ENCODE measurements at regions not wholly inside any gene's neighbourhood (a gene's known extent, or its start where the extent isn't known, plus 50 kb on each side); places are given as distances from the start of the nearest gene placed in this dataset.

GRCh38 chr4:189178125-189178746 lies 762.4 kb upstream of the FRG1 start:
- H3K27me3 ChIP-seq (replicated peaks in 1 of 2; ENCODE audit: control insufficient read depth in 2 of 2, extremely low read depth in 1 of 2, insufficient read depth in 2 of 2, low read length in 1 of 2): no peaks in the 10 kb centered on the region
- ChIA-PET CTCF (no interaction called here), POLR2A (no interaction called here)
- Mint-ChIP-seq H3K9me3 (peaks cover 5 to 15% (median 11%) of the 10 kb centered on the region in 3 donors), H3K27me3 (no peaks in the 10 kb centered on the region), H3K36me3 (no peaks in the 10 kb centered on the region), H3K27ac (no peak overlapping the region), H3K4me3 (no peak overlapping the region), H3K4me1 (no peaks in the 10 kb centered on the region)
- H3K36me3 ChIP-seq (ENCODE audit: control insufficient read depth in 2 of 2, extremely low read depth in 1 of 2, insufficient read depth in 1 of 2, low read length in 1 of 2): no peaks in the 10 kb centered on the region
- no peak for DNase-seq
- H3K9me3 ChIP-seq: no peaks in the 10 kb centered on the region
- no peaks in the 10 kb centered on the region for H3K4me1 ChIP-seq (ENCODE audit: control insufficient read depth in 1 of 2, extremely low read depth in 1 of 2, insufficient read depth in 2 of 2, low read length in 2 of 2)
- H3K27ac ChIP-seq (ENCODE audit: low read length): no peak overlapping the region
- WGBS (ENCODE audit: insufficient coverage): 73% methylated on average over 2 of the region's 3 CpGs
- no peak overlapping the region for H3K4me3 ChIP-seq (ENCODE audit: control insufficient read depth in 1 of 2, extremely low read depth in 1 of 2, low read length in 1 of 2)
- no peak for ATAC-seq (replicated peaks in 1 of 4)

- H3K4me3 ChIP-seq (ENCODE audit: control insufficient read depth in 1 of 2, extremely low read depth in 1 of 2, low read length in 1 of 2): no peak overlapping the region
- H3K36me3 Mint-ChIP-seq: no peaks in the 10 kb centered on the region
- no peaks in the 10 kb centered on the region for H3K27me3 Mint-ChIP-seq
- no peaks in the 10 kb centered on the region for H3K4me1 ChIP-seq (ENCODE audit: control insufficient read depth in 1 of 2, extremely low read depth in 1 of 2, insufficient read depth in 2 of 2, low read length in 2 of 2)
- ATAC-seq (replicated peaks in 1 of 4) (no peak), DNase-seq (no peak)
- no peaks in the 10 kb centered on the region for H3K36me3 ChIP-seq (ENCODE audit: control insufficient read depth in 2 of 2, extremely low read depth in 1 of 2, insufficient read depth in 1 of 2, low read length in 1 of 2)
- POLR2A ChIA-PET: no interaction called here
- WGBS (ENCODE audit: insufficient coverage): 0% methylated on average over 1 of the region's 7 CpGs
- H3K27ac ChIP-seq (ENCODE audit: low read length): no peak overlapping the region
- no peaks in the 10 kb centered on the region for H3K27me3 ChIP-seq (replicated peaks in 1 of 2; ENCODE audit: control insufficient read depth in 2 of 2, extremely low read depth in 1 of 2, insufficient read depth in 2 of 2, low read length in 1 of 2)
- H3K9me3 Mint-ChIP-seq: peaks cover 8 to 26% (median 25%) of the 10 kb centered on the region in 3 donors
- no peak overlapping the region for H3K4me3 Mint-ChIP-seq
- no peaks in the 10 kb centered on the region for H3K4me1 Mint-ChIP-seq
- H3K9me3 ChIP-seq: no peaks in the 10 kb centered on the region
- no peak overlapping the region for H3K27ac Mint-ChIP-seq
- CTCF ChIA-PET: no interaction called here
These were observed 754.8 kb upstream of the FRG1 start for GRCh38 chr4:189185810-189186432.

- Histone ChIP-seq H3K4me1 (ENCODE audit: control insufficient read depth in 1 of 2, extremely low read depth in 1 of 2, insufficient read depth in 2 of 2, low read length in 2 of 2) (no peaks in the 10 kb centered on the region), H3K36me3 (ENCODE audit: control insufficient read depth in 2 of 2, extremely low read depth in 1 of 2, insufficient read depth in 1 of 2, low read length in 1 of 2) (no peaks in the 10 kb centered on the region), H3K4me3 (ENCODE audit: control insufficient read depth in 1 of 2, extremely low read depth in 1 of 2, low read length in 1 of 2) (no peak overlapping the region), H3K27ac (ENCODE audit: low read length) (no peak overlapping the region), H3K9me3 (no peaks in the 10 kb centered on the region), H3K27me3 (replicated peaks in 1 of 2; ENCODE audit: control insufficient read depth in 2 of 2, extremely low read depth in 1 of 2, insufficient read depth in 2 of 2, low read length in 1 of 2) (no peaks in the 10 kb centered on the region)
- no peak for DNase-seq
- no peaks in the 10 kb centered on the region for H3K27me3 Mint-ChIP-seq
- H3K9me3 Mint-ChIP-seq: peaks cover 16 to 37% (median 31%) of the 10 kb centered on the region in 3 donors
- H3K36me3 Mint-ChIP-seq: no peaks in the 10 kb centered on the region
- ChIA-PET CTCF (no interaction called here), POLR2A (no interaction called here)
- WGBS (ENCODE audit: insufficient coverage): no CpG with 5 or more reads among the region's 2 CpGs
- no peak for ATAC-seq (replicated peaks in 1 of 4)
- no peaks in the 10 kb centered on the region for H3K4me1 Mint-ChIP-seq
- H3K4me3 Mint-ChIP-seq: no peak overlapping the region
- no peak overlapping the region for H3K27ac Mint-ChIP-seq
These were observed 753.1 kb upstream of the FRG1 start for GRCh38 chr4:189187531-189188052.

- 88% methylated on average over 6 of the region's 10 CpGs for WGBS (ENCODE audit: insufficient coverage)
- no peak for ATAC-seq (replicated peaks in 1 of 4)
- no peak for DNase-seq
- Mint-ChIP-seq H3K27me3 (no peaks in the 10 kb centered on the region), H3K4me1 (peaks cover 4 to 15% (median 4%) of the 10 kb centered on the region in 3 donors), H3K9me3 (peaks cover 0 to 10% (median 8%) of the 10 kb centered on the region in 3 donors), H3K36me3 (no peaks in the 10 kb centered on the region), H3K4me3 (no peak overlapping the region), H3K27ac (no peak overlapping the region)
- Histone ChIP-seq H3K36me3 (ENCODE audit: control insufficient read depth in 2 of 2, extremely low read depth in 1 of 2, insufficient read depth in 1 of 2, low read length in 1 of 2) (no peaks in the 10 kb centered on the region), H3K27ac (ENCODE audit: low read length) (no peak overlapping the region), H3K9me3 (no peaks in the 10 kb centered on the region), H3K4me1 (ENCODE audit: control insufficient read depth in 1 of 2, extremely low read depth in 1 of 2, insufficient read depth in 2 of 2, low read length in 2 of 2) (no peaks in the 10 kb centered on the region), H3K4me3 (ENCODE audit: control insufficient read depth in 1 of 2, extremely low read depth in 1 of 2, low read length in 1 of 2) (no peak overlapping the region), H3K27me3 (replicated peaks in 1 of 2; ENCODE audit: control insufficient read depth in 2 of 2, extremely low read depth in 1 of 2, insufficient read depth in 2 of 2, low read length in 1 of 2) (peaks cover 0 to 2% of the 10 kb centered on the region in 2 experiments)
- POLR2A ChIA-PET: no interaction called here
- CTCF ChIA-PET: no interaction called here
These were observed 742.0 kb upstream of the FRG1 start for GRCh38 chr4:189198624-189199023.

- no peaks in the 10 kb centered on the region for H3K4me1 ChIP-seq (ENCODE audit: control insufficient read depth in 1 of 2, extremely low read depth in 1 of 2, insufficient read depth in 2 of 2, low read length in 2 of 2)
- peaks cover 0 to 7% (median 4%) of the 10 kb centered on the region in 3 donors for H3K9me3 Mint-ChIP-seq
- H3K4me3 Mint-ChIP-seq: no peak overlapping the region
- DNase-seq (no peak), ATAC-seq (replicated peaks in 1 of 4) (no peak)
- H3K27ac ChIP-seq (ENCODE audit: low read length): no peak overlapping the region
- WGBS (ENCODE audit: insufficient coverage): 80% methylated on average over 1 of the region's 7 CpGs
- no peak overlapping the region for H3K4me3 ChIP-seq (ENCODE audit: control insufficient read depth in 1 of 2, extremely low read depth in 1 of 2, low read length in 1 of 2)
- ChIA-PET POLR2A (no interaction called here), CTCF (no interaction called here)
- H3K4me1 Mint-ChIP-seq: peaks cover 4 to 15% (median 4%) of the 10 kb centered on the region in 3 donors
- H3K9me3 ChIP-seq: no peaks in the 10 kb centered on the region
- no peaks in the 10 kb centered on the region for H3K36me3 Mint-ChIP-seq
- no peak overlapping the region for H3K27ac Mint-ChIP-seq
- no peaks in the 10 kb centered on the region for H3K36me3 ChIP-seq (ENCODE audit: control insufficient read depth in 2 of 2, extremely low read depth in 1 of 2, insufficient read depth in 1 of 2, low read length in 1 of 2)
- H3K27me3 Mint-ChIP-seq: no peaks in the 10 kb centered on the region
- peaks cover 0 to 2% of the 10 kb centered on the region in 2 experiments for H3K27me3 ChIP-seq (replicated peaks in 1 of 2; ENCODE audit: control insufficient read depth in 2 of 2, extremely low read depth in 1 of 2, insufficient read depth in 2 of 2, low read length in 1 of 2)
These were observed 740.3 kb upstream of the FRG1 start for GRCh38 chr4:189200353-189200752.

GRCh38 chr4:189202182-189202868 lies 738.3 kb upstream of the FRG1 start:
- H3K4me1 Mint-ChIP-seq: peaks cover 4 to 15% (median 4%) of the 10 kb centered on the region in 3 donors
- H3K27me3 Mint-ChIP-seq: no peaks in the 10 kb centered on the region
- CTCF ChIA-PET: interaction anchor here in 1 of 2 donors (0.8 kb wide), 1 partner anchor 12 kb away, joined by 3 read pairs; no protein-coding TSS in a partner anchor
- peaks cover 2 to 4% (median 4%) of the 10 kb centered on the region in 3 donors for H3K9me3 Mint-ChIP-seq
- no peaks in the 10 kb centered on the region for H3K36me3 Mint-ChIP-seq
- no CpG with 5 or more reads among the region's 16 CpGs for WGBS (ENCODE audit: insufficient coverage)
- peak in 2 of 4 experiments; percentile 35 to 49 for ATAC-seq (replicated peaks in 1 of 4)
- Histone ChIP-seq H3K9me3 (no peaks in the 10 kb centered on the region), H3K27ac (ENCODE audit: low read length) (no peak overlapping the region), H3K27me3 (replicated peaks in 1 of 2; ENCODE audit: control insufficient read depth in 2 of 2, extremely low read depth in 1 of 2, insufficient read depth in 2 of 2, low read length in 1 of 2) (peaks cover 0 to 2% of the 10 kb centered on the region in 2 experiments), H3K4me1 (ENCODE audit: control insufficient read depth in 1 of 2, extremely low read depth in 1 of 2, insufficient read depth in 2 of 2, low read length in 2 of 2) (no peaks in the 10 kb centered on the region), H3K36me3 (ENCODE audit: control insufficient read depth in 2 of 2, extremely low read depth in 1 of 2, insufficient read depth in 1 of 2, low read length in 1 of 2) (no peaks in the 10 kb centered on the region), H3K4me3 (ENCODE audit: control insufficient read depth in 1 of 2, extremely low read depth in 1 of 2, low read length in 1 of 2) (no peak overlapping the region)
- H3K27ac Mint-ChIP-seq: no peak overlapping the region
- peak overlapping the region in 1 of 3 donors; percentile 64 for H3K4me3 Mint-ChIP-seq
- POLR2A ChIA-PET: no interaction called here
- peak in 10 of 35 experiments; percentile 2 to 14 (median 9) for DNase-seq

All from T-cell (primary cell).